Dermis microvascular lymphatic vessel endothelial cell (primary cell): ENCODE measurements at regions not wholly inside any gene's neighbourhood (a gene's known extent, or its start where the extent isn't known, plus 50 kb on each side); places are given as distances from the start of the nearest gene placed in this dataset.

Source experiments
- DNase-seq, 2 donors: peaks; one replicate each; pipeline versions ENCODE4 v3.0.0 to v3.0.0-alpha.2; 2010; ENCODE audit warnings: low read depth in 2 of 2

- DNase-seq = no peak
Observed at GRCh38 chr3:40805456-40805855, 280.7 kb downstream of the ZNF621 start.

DNA sequence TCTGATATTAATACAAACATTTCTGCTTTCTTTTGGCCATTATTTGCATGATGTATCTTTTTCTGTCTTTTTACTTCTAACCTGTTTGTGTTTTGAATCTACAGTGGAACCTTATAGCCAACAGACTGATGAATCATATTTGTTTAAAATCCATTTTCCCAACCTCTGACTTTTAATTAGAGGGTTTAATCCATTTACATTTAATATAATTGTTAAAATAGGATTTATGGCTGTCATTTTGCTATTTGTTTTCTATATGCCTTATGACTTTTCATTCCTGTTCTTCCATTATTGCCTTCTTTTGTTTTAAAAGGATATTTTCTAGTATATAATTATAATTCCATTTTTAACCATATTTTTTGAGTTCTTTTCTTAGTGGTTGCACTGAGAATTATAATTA is 286.1 kb downstream of the ZNF621 start:
- DNase-seq = no peak

- DNase-seq = no peak
Observed at GRCh38 chr3:40817017-40817416, 292.3 kb downstream of the ZNF621 start.

- DNase-seq = no peak
Observed at GRCh38 chr3:40821315-40821714, 296.6 kb downstream of the ZNF621 start.

GRCh38 chr3:40827226-40827625 is 302.5 kb downstream of the ZNF621 start:
- DNase-seq = no peak

- DNase-seq = peak; percentile 21 to 29
Observed at GRCh38 chr3:40827942-40828688, 303.4 kb downstream of the ZNF621 start.

DNA sequence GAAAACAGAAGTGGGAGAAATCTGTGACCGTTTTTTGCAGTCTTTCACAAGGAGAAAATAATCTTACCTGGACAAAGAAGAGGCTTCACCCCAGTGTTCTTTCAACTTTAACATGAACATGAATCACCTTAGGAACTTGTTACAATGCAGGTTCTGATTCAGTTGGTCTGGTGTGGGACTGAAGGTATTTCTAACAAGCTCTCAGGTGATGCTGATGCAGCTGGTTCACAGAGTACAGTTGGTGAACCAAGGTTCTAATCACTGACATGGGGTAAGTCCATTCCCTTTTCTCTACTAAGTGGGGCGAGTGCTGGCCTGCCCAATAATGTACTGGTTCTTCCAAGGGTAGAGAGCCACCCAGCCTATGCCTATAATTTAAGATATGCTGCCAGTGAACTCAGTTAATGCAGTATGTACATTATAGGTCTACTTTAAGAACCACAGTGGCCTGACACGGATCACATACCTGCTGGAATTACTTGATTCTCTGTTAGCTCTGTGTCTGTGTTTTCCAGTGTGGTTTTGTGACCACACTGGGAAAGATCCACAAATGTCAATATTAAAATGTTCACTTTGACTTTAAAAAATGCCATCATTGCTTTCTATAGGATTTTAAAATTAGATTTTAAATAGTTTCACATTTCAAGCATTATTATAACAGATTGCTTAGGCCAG is 304.1 kb downstream of the ZNF621 start:
- DNase-seq = no peak

DNA sequence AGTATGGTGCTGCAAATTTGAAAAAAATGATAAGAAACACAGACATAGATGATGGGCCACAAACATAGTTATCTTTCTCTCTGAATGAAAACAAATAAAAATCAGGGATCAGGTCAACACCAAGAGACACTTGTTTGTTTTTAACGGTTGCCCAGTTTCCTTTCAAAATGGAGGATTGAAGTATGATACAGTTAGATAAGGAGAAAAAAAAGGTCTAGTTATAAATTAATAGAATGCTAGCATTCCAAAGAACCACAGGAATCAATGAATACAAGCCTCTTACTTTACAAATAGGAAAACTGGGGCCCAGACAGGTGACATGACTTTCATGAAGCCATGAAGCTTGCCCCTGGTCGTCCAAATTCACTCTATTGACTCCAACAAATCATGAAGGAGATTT is 305.1 kb downstream of the ZNF621 start:
- no peak for DNase-seq

DNA sequence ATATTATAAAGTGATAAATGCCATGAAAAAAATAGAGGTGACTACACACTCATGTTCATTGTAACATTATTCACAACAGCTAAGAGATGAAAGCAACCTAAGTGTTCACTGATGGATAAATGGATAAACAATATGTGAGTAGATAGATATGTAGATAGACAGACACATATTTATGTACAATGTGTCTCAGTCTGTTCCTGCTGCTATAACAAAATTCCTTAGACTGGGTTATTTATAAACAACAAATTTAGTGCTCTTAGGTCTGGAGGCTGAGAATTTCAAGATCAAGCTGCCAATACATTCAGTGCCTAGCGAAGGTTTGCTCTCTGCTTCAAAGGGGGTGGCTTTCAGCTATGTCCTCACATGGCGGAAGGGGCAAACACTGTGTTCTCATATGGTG is 312.5 kb downstream of the ZNF621 start:
- DNase-seq = no peak

DNA sequence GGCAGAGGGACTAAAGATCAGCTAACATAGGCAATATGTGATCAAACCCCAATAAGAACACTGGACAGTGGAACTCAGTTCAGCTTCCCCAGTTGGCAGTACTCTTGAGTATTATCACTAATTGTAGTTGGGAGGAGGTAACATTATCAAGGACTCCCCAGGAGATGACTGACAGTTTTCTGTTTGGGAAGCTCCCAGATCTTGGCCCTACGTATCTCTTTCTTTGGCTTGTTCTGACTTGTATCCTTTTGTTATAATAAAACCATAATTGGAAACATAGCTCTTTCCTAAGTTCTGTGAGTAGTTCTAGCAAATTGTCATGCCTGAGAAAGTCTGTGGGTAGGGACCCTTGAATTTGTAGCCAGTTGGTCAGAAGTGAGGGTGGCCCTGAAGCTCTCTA is 316.4 kb downstream of the ZNF621 start:
- no peak for DNase-seq

DNA sequence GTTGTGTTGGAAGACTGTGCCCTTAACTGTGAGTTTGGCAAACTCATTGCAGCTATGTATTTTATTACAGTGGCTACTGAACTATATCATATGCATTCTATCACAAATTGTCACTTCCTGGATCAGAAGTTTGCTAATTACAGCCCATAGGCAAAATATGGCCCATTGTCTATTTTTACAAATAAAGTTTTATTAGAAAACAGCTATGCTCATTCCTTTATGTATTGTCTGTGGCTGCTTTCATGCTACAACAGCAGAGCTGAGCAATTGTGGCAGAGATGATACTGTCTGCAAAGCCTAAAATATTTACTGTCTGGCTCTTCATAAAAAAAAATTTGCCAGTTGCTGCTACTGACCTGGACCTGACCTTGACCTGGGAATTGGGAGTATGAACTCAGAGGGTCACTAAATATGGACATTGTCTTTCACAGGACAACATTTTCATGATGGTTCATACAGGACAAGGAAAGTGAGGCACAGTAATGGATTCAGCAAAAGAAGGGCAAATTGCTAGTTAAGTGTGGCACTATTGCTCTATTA is 316.9 kb downstream of the ZNF621 start:
- no peak for DNase-seq

GRCh38 chr3:40842714-40843113 is 318.0 kb downstream of the ZNF621 start:
- DNase-seq = no peak

DNA sequence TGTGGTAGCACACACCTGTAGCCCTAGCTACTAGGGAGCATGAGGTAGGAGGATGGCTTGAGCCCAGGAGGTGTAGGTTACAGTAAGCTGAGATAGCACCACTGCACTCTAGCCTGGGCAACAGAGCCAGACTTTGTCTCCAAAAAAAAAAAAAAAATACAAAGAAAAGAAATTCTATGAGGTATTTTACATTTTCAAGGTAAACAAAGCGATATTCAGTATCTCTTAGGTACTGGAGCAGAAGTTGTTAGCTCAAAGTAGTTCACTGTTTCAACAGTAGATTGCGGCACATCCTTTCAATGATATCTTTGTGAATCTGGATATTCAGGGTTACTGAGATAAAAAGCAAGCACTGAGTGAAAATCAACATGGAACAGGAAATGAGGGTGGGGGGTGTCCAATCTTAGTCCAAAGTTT is 318.5 kb downstream of the ZNF621 start:
- no peak for DNase-seq

DNA sequence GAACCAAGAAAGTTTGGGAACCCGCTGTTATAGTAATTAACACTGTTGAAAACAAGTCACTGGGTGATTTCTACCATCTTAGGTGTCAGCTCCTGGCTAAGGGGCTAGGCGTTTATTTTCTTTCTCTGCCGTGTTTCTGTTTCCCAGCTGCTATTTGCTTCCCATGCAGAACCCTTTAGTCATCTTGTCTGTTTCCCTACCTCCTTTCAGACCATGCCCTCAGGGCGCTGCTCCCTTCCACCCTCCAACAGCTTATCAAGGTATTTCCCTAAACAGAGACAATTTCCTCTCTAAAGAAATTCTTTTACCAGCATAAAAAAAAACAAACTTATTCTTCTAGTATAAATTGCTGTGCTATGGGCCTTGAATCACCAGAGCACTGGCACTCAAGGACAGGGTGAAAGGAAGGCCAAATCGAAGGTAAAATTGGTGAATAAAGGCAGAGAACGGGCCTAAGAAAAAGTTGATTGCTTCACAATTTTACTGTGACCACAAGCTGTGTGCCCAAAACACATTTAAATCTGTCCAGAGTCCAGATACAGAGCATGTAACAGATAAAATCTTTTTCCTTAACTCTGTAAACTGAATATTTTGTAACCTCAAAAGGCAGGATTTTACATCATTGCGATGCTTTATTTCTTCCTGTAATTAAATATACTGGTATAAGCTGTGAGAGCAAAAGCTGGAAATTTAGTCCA is 319.2 kb downstream of the ZNF621 start:
- peak in 1 of 2 donors; percentile 74 for DNase-seq

- DNase-seq = no peak
Observed at GRCh38 chr3:40844896-40845295, 320.1 kb downstream of the ZNF621 start.

GRCh38 chr3:40845447-40845846 is 320.7 kb downstream of the ZNF621 start:
- DNase-seq = no peak

DNA sequence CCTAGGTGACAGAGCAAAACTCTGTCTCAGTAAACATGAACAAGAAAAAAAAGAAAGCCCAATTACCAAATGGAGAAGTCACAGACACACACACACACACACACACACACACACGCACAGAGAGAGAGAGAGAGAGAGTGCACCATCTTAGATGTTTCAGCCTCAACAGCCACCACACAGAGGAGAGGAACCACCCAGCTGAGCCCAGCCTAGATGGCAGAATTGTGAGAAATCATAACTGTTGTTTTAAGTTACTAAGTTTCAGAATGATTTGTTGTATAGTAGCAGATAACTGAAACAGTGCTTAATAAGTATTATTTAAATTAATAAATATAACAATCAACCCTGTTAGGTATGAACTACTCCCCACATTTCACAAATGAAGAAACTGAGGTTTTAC is 321.2 kb downstream of the ZNF621 start:
- no peak for DNase-seq

DNA sequence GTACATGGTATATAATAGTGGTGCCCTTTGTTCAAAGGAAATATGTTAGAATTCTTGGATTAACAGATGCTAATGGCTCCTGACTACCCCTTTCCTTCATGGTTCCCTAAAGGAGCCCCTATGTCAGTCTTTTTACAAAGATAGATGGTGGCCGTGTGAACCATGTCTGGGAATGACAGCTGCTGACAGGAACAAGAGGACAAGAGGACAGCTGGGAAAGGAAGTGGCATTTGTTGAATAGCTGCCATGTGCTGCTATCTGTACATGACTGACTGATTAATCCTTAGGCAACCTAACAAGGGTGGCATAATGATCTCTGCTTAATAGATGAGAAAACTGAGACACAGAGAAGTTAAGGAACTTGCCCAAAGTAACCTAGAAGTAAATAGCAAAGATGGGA is 321.7 kb downstream of the ZNF621 start:
- DNase-seq = no peak

- peak in 1 of 2 donors; percentile 62 for DNase-seq
Observed at GRCh38 chr3:40847551-40847992, 322.8 kb downstream of the ZNF621 start.

DNA sequence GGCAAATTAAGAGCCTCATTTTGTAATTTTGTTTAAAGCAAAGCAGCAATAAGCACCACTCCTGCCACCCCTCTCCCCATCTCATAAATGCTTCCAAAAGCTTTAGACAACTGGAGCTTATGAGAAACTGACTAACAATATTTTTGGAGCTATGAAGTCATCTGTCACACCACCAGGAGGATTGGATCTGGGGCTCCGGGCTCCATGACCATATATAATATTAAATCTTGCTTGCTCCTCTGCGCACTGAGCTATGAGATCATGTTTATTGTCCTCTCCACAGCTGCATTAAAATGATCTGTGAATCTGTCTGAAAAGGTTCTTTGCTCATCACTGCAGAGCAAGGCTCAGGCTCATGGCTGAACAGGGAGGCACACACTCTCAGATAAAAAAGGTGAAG is 323.7 kb downstream of the ZNF621 start:
- DNase-seq = no peak

DNA sequence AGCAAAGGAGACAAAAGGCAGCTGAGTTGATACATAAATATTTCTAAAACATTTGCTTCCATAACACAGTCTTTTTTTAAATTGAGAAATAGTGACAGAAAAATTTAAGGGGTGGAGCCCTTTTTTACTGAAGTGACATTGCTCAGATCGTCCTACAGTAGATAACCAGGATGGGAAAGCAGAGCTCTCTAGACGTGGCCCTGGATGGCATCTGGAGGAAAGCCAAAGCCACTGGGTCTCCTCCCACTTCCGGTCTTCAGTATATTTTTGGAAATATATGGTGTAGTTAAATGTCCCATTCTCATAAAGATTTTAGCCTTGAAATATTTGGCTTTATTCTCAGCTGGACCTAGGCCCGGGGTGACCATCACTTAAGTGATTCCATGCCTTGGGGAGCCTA is 326.1 kb downstream of the ZNF621 start:
- DNase-seq = no peak

DNA sequence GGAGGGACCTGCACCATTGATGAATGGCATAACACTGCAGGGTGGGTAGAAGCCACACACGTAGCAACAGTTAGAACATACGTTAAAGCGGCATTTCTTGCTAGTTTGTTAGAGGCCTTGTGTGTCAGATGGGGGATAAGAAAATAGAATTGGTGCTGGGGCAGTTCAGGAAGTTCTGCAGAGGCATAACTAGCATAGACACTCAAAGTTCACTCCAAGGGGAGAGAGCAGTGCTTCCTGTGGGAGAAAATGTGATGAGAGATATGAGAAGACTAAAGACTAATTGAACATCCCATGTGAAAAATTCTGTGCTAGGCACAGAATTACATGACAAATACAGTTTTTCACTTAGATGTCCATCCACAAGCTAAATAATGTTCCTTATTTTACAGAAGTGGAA is 327.1 kb downstream of the ZNF621 start:
- DNase-seq = peak; percentile 53 to 86
